Forelimb muscle (tissue), 1 donor: ENCODE measurements at regions not wholly inside any gene's neighbourhood (a gene's known extent, or its start where the extent isn't known, plus 50 kb on each side); places are given as distances from the start of the nearest gene placed in this dataset.

Experiments used
- DNase-seq: peaks from one replicate; pipeline ENCODE4 v3.0.0-alpha.2; 2013; ENCODE audit warnings: low read depth

- DNase-seq: no peak
Observed at GRCh38 chr5:167804512-167805220, 486.8 kb upstream of the WWC1 start.

GRCh38 chr5:167810573-167810972, 480.9 kb upstream of the WWC1 start:
- DNase-seq: no peak

- DNase-seq: no peak
Observed at GRCh38 chr5:167812871-167813270, 478.6 kb upstream of the WWC1 start.

GRCh38 chr5:167813389-167813788, 478.1 kb upstream of the WWC1 start:
- DNase-seq: no peak

GRCh38 chr5:167814040-167814439, 477.4 kb upstream of the WWC1 start:
- DNase-seq: no peak

GRCh38 chr5:167814828-167815227, 476.6 kb upstream of the WWC1 start:
- no peak for DNase-seq

GRCh38 chr5:167816354-167816753, 475.1 kb upstream of the WWC1 start:
- no peak for DNase-seq

- DNase-seq: no peak
Observed at GRCh38 chr5:167816864-167817263, 474.6 kb upstream of the WWC1 start.

- DNase-seq: no peak
Observed at GRCh38 chr5:167819406-167819805, 472.0 kb upstream of the WWC1 start.

- DNase-seq: no peak
Observed at GRCh38 chr5:167820101-167820990, 471.1 kb upstream of the WWC1 start.

- no peak for DNase-seq
Observed at GRCh38 chr5:167821151-167821550, 470.3 kb upstream of the WWC1 start.

- DNase-seq: no peak
Observed at GRCh38 chr5:167821669-167822068, 469.8 kb upstream of the WWC1 start.

GRCh38 chr5:167822241-167822640, 469.2 kb upstream of the WWC1 start:
- no peak for DNase-seq

- no peak for DNase-seq
Observed at GRCh38 chr5:167823405-167823804, 468.0 kb upstream of the WWC1 start.

- no peak for DNase-seq
Observed at GRCh38 chr5:167827766-167828165, 463.7 kb upstream of the WWC1 start.

GRCh38 chr5:167831754-167832504, 459.5 kb upstream of the WWC1 start:
- DNase-seq: no peak

- DNase-seq: no peak
Observed at GRCh38 chr5:167832609-167833008, 458.8 kb upstream of the WWC1 start.

GRCh38 chr5:167833456-167833855, 458.0 kb upstream of the WWC1 start:
- no peak for DNase-seq

GRCh38 chr5:167835146-167835545, 456.3 kb upstream of the WWC1 start:
- DNase-seq: no peak

- DNase-seq: no peak
Observed at GRCh38 chr5:167837127-167837526, 454.3 kb upstream of the WWC1 start.

- DNase-seq: no peak
Observed at GRCh38 chr5:167839065-167839464, 452.4 kb upstream of the WWC1 start.

GRCh38 chr5:167840527-167841130, 450.8 kb upstream of the WWC1 start:
- no peak for DNase-seq
